ENCODE measurements at regions not wholly inside any gene's neighbourhood (a gene's known extent, or its start where the extent isn't known, plus 50 kb on each side); places are given as distances from the start of the nearest gene placed in this dataset.

DNA sequence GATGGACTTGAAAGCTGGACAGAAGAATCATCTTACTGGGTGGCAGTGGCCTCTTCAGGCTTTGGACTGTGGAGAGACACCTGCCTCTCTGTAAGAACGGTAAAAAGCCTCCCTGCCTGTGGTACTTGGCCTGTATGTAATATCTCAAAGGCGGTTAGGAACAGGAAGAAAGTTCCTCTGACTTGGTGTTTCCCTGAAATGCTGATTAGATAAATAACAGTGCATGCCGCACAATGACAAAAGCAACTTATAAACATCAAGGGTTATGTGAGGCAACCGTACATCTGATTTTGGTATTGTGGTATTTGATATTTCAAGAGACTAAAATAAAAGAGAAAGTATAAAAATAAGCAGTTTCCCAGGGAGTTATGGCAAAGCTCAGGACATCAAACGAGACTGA is 92.4 kb upstream of the SORBS2 start:
- no peak for TF ChIP-seq CTCF (IDR thresholded peaks at IDR 0.05)
- no peak for TF ChIP-seq EP300 (IDR thresholded peaks at IDR 0.05; ENCODE audit: low read depth)
- no peak for TF ChIP-seq POLR2AphosphoS5 (IDR thresholded peaks at IDR 0.05)
